ENCODE measurements at regions not wholly inside any gene's neighbourhood (a gene's known extent, or its start where the extent isn't known, plus 50 kb on each side); places are given as distances from the start of the nearest gene placed in this dataset.

GRCh38 chr4:57378766-57379165, 268.6 kb upstream of the IGFBP7 start:
- no peaks in the 10 kb centered on the region for H3K4me1 ChIP-seq (ENCODE audit: control insufficient read depth, low read length)
- no peaks in the 10 kb centered on the region for H3K36me3 ChIP-seq (ENCODE audit: control insufficient read depth, low read length)
- no peak overlapping the region for H3K4me3 ChIP-seq (ENCODE audit: low read length)
- no peaks in the 10 kb centered on the region for H3K9me3 ChIP-seq (ENCODE audit: control insufficient read depth, insufficient read depth, low read length)
- no peak for TF ChIP-seq EZH2phosphoT487 (IDR thresholded peaks at IDR 0.05; ENCODE audit: borderline replicate concordance, low read length)
- TF ChIP-seq CTCF (IDR thresholded peaks at IDR 0.05; ENCODE audit: low read depth, low read length, poor library complexity, severe bottlenecking), result no peak
- no peaks in the 10 kb centered on the region for H3K9me2 ChIP-seq (replicated peaks; ENCODE audit: control insufficient read depth, low read length)
- H3K4me2 ChIP-seq (ENCODE audit: low read length), result no peak overlapping the region
- H4K20me1 ChIP-seq (ENCODE audit: control insufficient read depth, insufficient read depth, low read depth, low read length), result no peaks in the 10 kb centered on the region
- H3K27me3 ChIP-seq (ENCODE audit: control insufficient read depth, low read length), result no peaks in the 10 kb centered on the region
- no peak overlapping the region for H3K27ac ChIP-seq (ENCODE audit: low read depth, low read length)
- H3K79me2 ChIP-seq (ENCODE audit: control insufficient read depth, low read length), result no peaks in the 10 kb centered on the region
- no peaks in the 10 kb centered on the region for H3F3A ChIP-seq (ENCODE audit: control insufficient read depth, insufficient read depth)

GRCh38 chr4:57374866-57375595, 264.8 kb upstream of the IGFBP7 start:
- no peak overlapping the region for H3K4me2 ChIP-seq (ENCODE audit: low read length)

GRCh38 chr4:57373991-57374390, 263.8 kb upstream of the IGFBP7 start:
- Histone ChIP-seq H3K4me3 (ENCODE audit: low read length) (no peak overlapping the region), H3K9me2 (replicated peaks; ENCODE audit: control insufficient read depth, low read length) (no peaks in the 10 kb centered on the region), H3F3A (ENCODE audit: control insufficient read depth, insufficient read depth) (no peaks in the 10 kb centered on the region), H3K9me3 (ENCODE audit: control insufficient read depth, insufficient read depth, low read length) (no peaks in the 10 kb centered on the region), H3K4me1 (ENCODE audit: control insufficient read depth, low read length) (no peaks in the 10 kb centered on the region), H4K20me1 (ENCODE audit: control insufficient read depth, insufficient read depth, low read depth, low read length) (no peaks in the 10 kb centered on the region), H3K36me3 (ENCODE audit: control insufficient read depth, low read length) (no peaks in the 10 kb centered on the region), H3K4me2 (ENCODE audit: low read length) (no peak overlapping the region), H3K27me3 (ENCODE audit: control insufficient read depth, low read length) (no peaks in the 10 kb centered on the region), H3K27ac (ENCODE audit: low read depth, low read length) (no peak overlapping the region), H3K79me2 (ENCODE audit: control insufficient read depth, low read length) (no peaks in the 10 kb centered on the region)
- TF ChIP-seq EZH2phosphoT487 (IDR thresholded peaks at IDR 0.05; ENCODE audit: borderline replicate concordance, low read length) (no peak), CTCF (IDR thresholded peaks at IDR 0.05; ENCODE audit: low read depth, low read length, poor library complexity, severe bottlenecking) (no peak)

More at GRCh38 chr4:57374866-57375595, 264.8 kb upstream of the IGFBP7 start:
- H4K20me1 ChIP-seq (ENCODE audit: control insufficient read depth, insufficient read depth, low read depth, low read length), result no peaks in the 10 kb centered on the region
- no peaks in the 10 kb centered on the region for H3K27me3 ChIP-seq (ENCODE audit: control insufficient read depth, low read length)
- H3K9me2 ChIP-seq (replicated peaks; ENCODE audit: control insufficient read depth, low read length), result no peaks in the 10 kb centered on the region
- no peaks in the 10 kb centered on the region for H3K4me1 ChIP-seq (ENCODE audit: control insufficient read depth, low read length)
- H3K36me3 ChIP-seq (ENCODE audit: control insufficient read depth, low read length), result no peaks in the 10 kb centered on the region
- H3K4me3 ChIP-seq (ENCODE audit: low read length), result no peak overlapping the region
- no peaks in the 10 kb centered on the region for H3K9me3 ChIP-seq (ENCODE audit: control insufficient read depth, insufficient read depth, low read length)
- TF ChIP-seq EZH2phosphoT487 (IDR thresholded peaks at IDR 0.05; ENCODE audit: borderline replicate concordance, low read length), result no peak
- TF ChIP-seq CTCF (IDR thresholded peaks at IDR 0.05; ENCODE audit: low read depth, low read length, poor library complexity, severe bottlenecking), result no peak
- H3K79me2 ChIP-seq (ENCODE audit: control insufficient read depth, low read length), result no peaks in the 10 kb centered on the region
- no peaks in the 10 kb centered on the region for H3F3A ChIP-seq (ENCODE audit: control insufficient read depth, insufficient read depth)
- H3K27ac ChIP-seq (ENCODE audit: low read depth, low read length), result no peak overlapping the region

Data from DOHH2 (cell line).